ENCODE measurements at regions not wholly inside any gene's neighbourhood (a gene's known extent, or its start where the extent isn't known, plus 50 kb on each side); places are given as distances from the start of the nearest gene placed in this dataset.
"Not testable (repeated sequence)": the region's sequence is repeated elsewhere in the genome, so short reads cannot be mapped to it uniquely, and the experiment has no call there.

- no peak for DNase-seq
These were observed 132.5 kb downstream of the HHIPL2 start for GRCh38 chr1:222415441-222415840.

GRCh38 chr1:222413991-222414549 lies 133.8 kb downstream of the HHIPL2 start:
- no peak for DNase-seq

- no peak for DNase-seq
These were observed 134.5 kb downstream of the HHIPL2 start for GRCh38 chr1:222413436-222413835.

- DNase-seq = peak; percentile 20
These were observed 143.2 kb downstream of the HHIPL2 start for GRCh38 chr1:222404710-222405109.

- no peak for DNase-seq
These were observed 148.7 kb downstream of the HHIPL2 start for GRCh38 chr1:222399197-222399596.

- DNase-seq = no peak
These were observed 153.7 kb downstream of the HHIPL2 start for GRCh38 chr1:222394224-222394623.

- no peak for DNase-seq
These were observed 155.3 kb downstream of the HHIPL2 start for GRCh38 chr1:222392556-222392955.

GRCh38 chr1:222390181-222390580 lies 157.7 kb downstream of the HHIPL2 start:
- DNase-seq = no peak

GRCh38 chr1:222387007-222387814 lies 160.7 kb downstream of the HHIPL2 start:
- DNase-seq = no peak

GRCh38 chr1:222385955-222386354 lies 161.9 kb downstream of the HHIPL2 start:
- no peak for DNase-seq

- DNase-seq = no peak
These were observed 162.6 kb downstream of the HHIPL2 start for GRCh38 chr1:222385262-222385661.

- no peak for DNase-seq
These were observed 163.4 kb downstream of the HHIPL2 start for GRCh38 chr1:222384531-222384930.

GRCh38 chr1:222382171-222382570 lies 165.7 kb downstream of the HHIPL2 start:
- DNase-seq = no peak

- no peak for DNase-seq
These were observed 170.3 kb downstream of the HHIPL2 start for GRCh38 chr1:222377428-222378088.

GRCh38 chr1:222376791-222377190 lies 171.1 kb downstream of the HHIPL2 start:
- DNase-seq = not testable (repeated sequence)

GRCh38 chr1:222375701-222376100 lies 172.2 kb downstream of the HHIPL2 start:
- no peak for DNase-seq

GRCh38 chr1:222373831-222374602 lies 173.9 kb downstream of the HHIPL2 start:
- DNase-seq = no peak

GRCh38 chr1:222373216-222373615 lies 174.7 kb downstream of the HHIPL2 start:
- no peak for DNase-seq

GRCh38 chr1:222372221-222372620 lies 175.7 kb downstream of the HHIPL2 start:
- DNase-seq = no peak

GRCh38 chr1:222370913-222371675 lies 176.8 kb downstream of the HHIPL2 start:
- DNase-seq = no peak

- DNase-seq = no peak
These were observed 177.6 kb downstream of the HHIPL2 start for GRCh38 chr1:222370081-222370912.

GRCh38 chr1:222369148-222369547 lies 178.8 kb downstream of the HHIPL2 start:
- no peak for DNase-seq

All from activated CD4-positive, alpha-beta T cell treated with anti-CD3 and anti-CD28 coated beads, Interleukin-10, Interleukin-2, amounts not matched to agents 100 ng/mL and 50 ng/mL, durations not matched to agents 16 hours and 8 hours (primary cell).